Glutamatergic neuron (in vitro differentiated cells): ENCODE measurements at regions not wholly inside any gene's neighbourhood (a gene's known extent, or its start where the extent isn't known, plus 50 kb on each side); places are given as distances from the start of the nearest gene placed in this dataset.

ENCODE experiments used
- DNase-seq: peaks from one replicate; pipeline ENCODE4 v3.0.0; 2022
- H3K27ac Mint-ChIP-seq: one replicate; pipeline ENCODE4 v1.8.0; 2020; ENCODE audit warnings: mild to moderate bottlenecking, mixed read lengths, inconsistent platforms; ENCODE audit not compliant: unreplicated experiment
- H3K27me3 Mint-ChIP-seq: one replicate; pipeline ENCODE4 v1.8.0; 2020; ENCODE audit warnings: mild to moderate bottlenecking, moderate library complexity, mixed read lengths, inconsistent platforms; ENCODE audit not compliant: unreplicated experiment
- H3K36me3 Mint-ChIP-seq: one replicate; pipeline ENCODE4 v1.8.0; 2020; ENCODE audit warnings: mild to moderate bottlenecking, mixed read lengths, inconsistent platforms; ENCODE audit not compliant: unreplicated experiment
- H3K4me1 Mint-ChIP-seq: one replicate; pipeline ENCODE4 v1.8.0; 2020; ENCODE audit warnings: mild to moderate bottlenecking, low read depth, mixed read lengths, inconsistent platforms; ENCODE audit not compliant: unreplicated experiment
- H3K4me3 Mint-ChIP-seq: one replicate; pipeline ENCODE4 v1.8.0; 2020; ENCODE audit warnings: mild to moderate bottlenecking, mixed read lengths, inconsistent platforms; ENCODE audit not compliant: unreplicated experiment
- H3K9me3 Mint-ChIP-seq: one replicate; pipeline ENCODE4 v1.8.0; 2020; ENCODE audit warnings: mild to moderate bottlenecking, moderate library complexity, mixed read lengths, inconsistent platforms; ENCODE audit not compliant: unreplicated experiment
- CTCF ChIP-seq: fragments of 200-600 bp; sonication (generic); IDR thresholded peaks from one replicate; pipeline ENCODE4 v1.5.0; 2021; ENCODE audit not compliant: partially characterized antibody, unreplicated experiment

- H3K36me3 Mint-ChIP-seq, result no peaks in the 10 kb centered on the region
- no peaks in the 10 kb centered on the region for H3K4me1 Mint-ChIP-seq
- no peak for DNase-seq
- no peak overlapping the region for H3K4me3 Mint-ChIP-seq
- no peak for TF ChIP-seq CTCF
- peaks cover 5% of the 10 kb centered on the region for H3K27me3 Mint-ChIP-seq
- peaks cover 1% of the 10 kb centered on the region for H3K9me3 Mint-ChIP-seq
- no peak overlapping the region for H3K27ac Mint-ChIP-seq
Measured at GRCh38 chr4:26022346-26023202, 108.6 kb downstream of the SMIM20 start.

- Mint-ChIP-seq H3K4me3 (no peak overlapping the region), H3K9me3 (peaks cover 1% of the 10 kb centered on the region), H3K4me1 (no peaks in the 10 kb centered on the region), H3K36me3 (no peaks in the 10 kb centered on the region), H3K27me3 (peaks cover 5% of the 10 kb centered on the region), H3K27ac (no peak overlapping the region)
- no peak for DNase-seq
- no peak for TF ChIP-seq CTCF
Measured at GRCh38 chr4:26023203-26023972, 109.4 kb downstream of the SMIM20 start.

GRCh38 chr4:26024079-26024478, 110.1 kb downstream of the SMIM20 start:
- Mint-ChIP-seq H3K27ac (no peak overlapping the region), H3K9me3 (peaks cover 1% of the 10 kb centered on the region), H3K27me3 (peaks cover 5% of the 10 kb centered on the region), H3K36me3 (no peaks in the 10 kb centered on the region), H3K4me3 (no peak overlapping the region), H3K4me1 (no peaks in the 10 kb centered on the region)
- no peak for DNase-seq
- TF ChIP-seq CTCF, result no peak

GRCh38 chr4:26028133-26028792, 114.2 kb downstream of the SMIM20 start:
- Mint-ChIP-seq H3K9me3 (peaks cover 3% of the 10 kb centered on the region), H3K27me3 (peaks cover 7% of the 10 kb centered on the region), H3K4me3 (peak overlapping the region; percentile 73), H3K4me1 (peaks cover 18% of the 10 kb centered on the region), H3K36me3 (no peaks in the 10 kb centered on the region), H3K27ac (no peak overlapping the region)
- TF ChIP-seq CTCF, result no peak
- DNase-seq, result no peak
